Transverse colon (tissue), 4 donors: ENCODE measurements at regions not wholly inside any gene's neighbourhood (a gene's known extent, or its start where the extent isn't known, plus 50 kb on each side); places are given as distances from the start of the nearest gene placed in this dataset.

ENCODE experiments used
- DNase-seq: peaks from one replicate; pipeline ENCODE4 v3.0.0-alpha.2; 2019
- H3K27ac ChIP-seq, 4 donors: fragments of 200-600 bp; sonication (generic); 2 replicates each; pipeline ENCODE4 v1.5.1; 2016 to 2018; ENCODE audit warnings: inconsistent platforms in 4 of 4
- H3K27me3 ChIP-seq: fragments of 200-600 bp; sonication (generic); 2 replicates; pipeline ENCODE4 v1.5.1; 2017; ENCODE audit warnings: inconsistent platforms
- H3K36me3 ChIP-seq, 4 donors: fragments of 200-600 bp; sonication (generic); 2 replicates each; pipeline ENCODE4 v1.5.1; 2017 to 2019; ENCODE audit warnings: inconsistent platforms in 4 of 4
- H3K4me1 ChIP-seq, 4 donors: fragments of 200-600 bp; sonication (generic); 2 replicates each; pipeline ENCODE4 v1.5.1; 2017 to 2020; ENCODE audit warnings: inconsistent platforms in 4 of 4
- H3K4me3 ChIP-seq, 4 donors: fragments of 200-600 bp; sonication (generic); 1 replicate in 1 of 4; 2 replicates in 3 of 4; pipeline versions ENCODE4 v1.5.1 to v1.6.1; 2017 to 2019; ENCODE audit warnings: inconsistent platforms in 4 of 4
- H3K9me3 ChIP-seq, 2 donors: fragments of 200-600 bp; sonication (generic); 2 replicates each; pipeline ENCODE4 v1.5.1; 2017 to 2019; ENCODE audit warnings: inconsistent platforms in 2 of 2
- CTCF ChIP-seq, 5 experiments: fragments of 200-600 bp in 3 of 5; fragments of 450-650 bp in 2 of 5; sonication (generic) in 3 of 5; IDR thresholded peaks; 1 replicate in 2 of 5; 2 replicates in 3 of 5; pipeline ENCODE4 v1.5.1; 2016 to 2017; ENCODE audit warnings: antibody characterized with exemption in 5 of 5, inconsistent platforms in 3 of 5, mild to moderate bottlenecking in 2 of 5, moderate library complexity in 1 of 5
- EP300 ChIP-seq: sonication (generic); formaldehyde crosslinking; IDR thresholded peaks from one replicate; pipeline ENCODE4 v1.6.1; 2017; ENCODE audit warnings: antibody characterized with exemption, low read depth
- POLR2A ChIP-seq: fragments of 450-650 bp; IDR thresholded peaks from one replicate; pipeline ENCODE4 v1.6.1; 2016; ENCODE audit warnings: antibody characterized with exemption, mild to moderate bottlenecking, moderate library complexity
- POLR2AphosphoS5 ChIP-seq, 3 donors: sonication (generic); formaldehyde crosslinking; IDR thresholded peaks; one replicate each; pipeline ENCODE4 v1.6.1; 2016; ENCODE audit warnings: antibody characterized with exemption in 3 of 3
- WGBS, 2 donors: methylation state at CpG; one replicate each; pipeline ENCODE4 v1.1.5; 2018; ENCODE audit warnings: low coverage in 1 of 2; 5-methylcytosine and 5-hydroxymethylcytosine counted together
- in situ Hi-C, 4 donors: fragments of 200-750 bp; cut with MboI; loops; one replicate each; pipeline versions ENCODE4 v1.15.0 to v1.15.1; 2017; ENCODE audit warnings: low sequenced_read_pairs in 3 of 4, low pct_ligation_motif_present in 1 of 4, low pct_unique_long_range_greater_than_20kb in 1 of 4
- intact Hi-C: fragments of 100-400 bp; cut with DNase I; formaldehyde crosslinking; loops from one replicate; pipeline ENCODE4 v1.15.1; 2023; ENCODE audit warnings: low total_unique reads

GRCh38 chr6:139569566-139569965 lies 195.1 kb upstream of the CITED2 start:
- H3K27ac ChIP-seq, result no peak overlapping the region
- no peak for TF ChIP-seq POLR2AphosphoS5 (IDR thresholded peaks at IDR 0.05)
- no peak for TF ChIP-seq CTCF (IDR thresholded peaks at IDR 0.05)
- TF ChIP-seq EP300, result no peak
- TF ChIP-seq POLR2A, result no peak
- DNase-seq, result no peak
- H3K4me1 ChIP-seq, result no peaks in the 10 kb centered on the region
- in situ Hi-C loops, result no loop called here
- 81 to 100% methylated on average over 4 of the region's 4 CpGs for WGBS, 2 donors
- no peaks in the 10 kb centered on the region for H3K9me3 ChIP-seq
- intact Hi-C loops, result no loop called here
- no peaks in the 10 kb centered on the region for H3K36me3 ChIP-seq
- no peaks in the 10 kb centered on the region for H3K27me3 ChIP-seq
- H3K4me3 ChIP-seq, result no peak overlapping the region

- WGBS, 2 donors, result 56 to 70% methylated on average over 4 to 5 of the region's 5 CpGs
- H3K4me1 ChIP-seq, result no peaks in the 10 kb centered on the region
Observed at GRCh38 chr6:139568956-139569538, 194.6 kb upstream of the CITED2 start.

GRCh38 chr6:139568151-139568955 lies 193.9 kb upstream of the CITED2 start:
- no peak for DNase-seq
- Histone ChIP-seq H3K4me1 (no peaks in the 10 kb centered on the region), H3K9me3 (no peaks in the 10 kb centered on the region), H3K36me3 (no peaks in the 10 kb centered on the region), H3K27me3 (no peaks in the 10 kb centered on the region), H3K4me3 (no peak overlapping the region), H3K27ac (no peak overlapping the region)
- in situ Hi-C loops (no loop called here), intact Hi-C loops (no loop called here)
- no peak for TF ChIP-seq CTCF (IDR thresholded peaks at IDR 0.05)
- TF ChIP-seq EP300, result no peak
- no peak for TF ChIP-seq POLR2A
- no peak for TF ChIP-seq POLR2AphosphoS5 (IDR thresholded peaks at IDR 0.05)
- WGBS, 2 donors, result 74 to 76% methylated on average over 3 of the region's 3 CpGs

More at GRCh38 chr6:139568956-139569538, 194.6 kb upstream of the CITED2 start:
- H3K27ac ChIP-seq, result no peak overlapping the region
- DNase-seq, result no peak
- H3K9me3 ChIP-seq, result no peaks in the 10 kb centered on the region
- no peaks in the 10 kb centered on the region for H3K36me3 ChIP-seq
- no peak for TF ChIP-seq POLR2A
- TF ChIP-seq EP300, result no peak
- in situ Hi-C loops, result no loop called here
- no peaks in the 10 kb centered on the region for H3K27me3 ChIP-seq
- intact Hi-C loops, result no loop called here
- no peak overlapping the region for H3K4me3 ChIP-seq

- in situ Hi-C loops (no loop called here), intact Hi-C loops (no loop called here)
- no peaks in the 10 kb centered on the region for H3K36me3 ChIP-seq
- no peaks in the 10 kb centered on the region for H3K27me3 ChIP-seq
- H3K4me3 ChIP-seq, result no peak overlapping the region
- no peaks in the 10 kb centered on the region for H3K4me1 ChIP-seq
- no peak for DNase-seq
- H3K9me3 ChIP-seq, result no peaks in the 10 kb centered on the region
- TF ChIP-seq POLR2A (no peak), EP300 (no peak), POLR2AphosphoS5 (IDR thresholded peaks at IDR 0.05) (no peak), CTCF (IDR thresholded peaks at IDR 0.05) (no peak)
- no peak overlapping the region for H3K27ac ChIP-seq
- 86% methylated on average over 3 of the region's 3 CpGs; no CpG with 5 or more reads in 1 of the 2 donors for WGBS, 2 donors
Observed at GRCh38 chr6:139567095-139567494, 192.6 kb upstream of the CITED2 start.
